ENCODE measurements at regions not wholly inside any gene's neighbourhood (a gene's known extent, or its start where the extent isn't known, plus 50 kb on each side); places are given as distances from the start of the nearest gene placed in this dataset.

DNA sequence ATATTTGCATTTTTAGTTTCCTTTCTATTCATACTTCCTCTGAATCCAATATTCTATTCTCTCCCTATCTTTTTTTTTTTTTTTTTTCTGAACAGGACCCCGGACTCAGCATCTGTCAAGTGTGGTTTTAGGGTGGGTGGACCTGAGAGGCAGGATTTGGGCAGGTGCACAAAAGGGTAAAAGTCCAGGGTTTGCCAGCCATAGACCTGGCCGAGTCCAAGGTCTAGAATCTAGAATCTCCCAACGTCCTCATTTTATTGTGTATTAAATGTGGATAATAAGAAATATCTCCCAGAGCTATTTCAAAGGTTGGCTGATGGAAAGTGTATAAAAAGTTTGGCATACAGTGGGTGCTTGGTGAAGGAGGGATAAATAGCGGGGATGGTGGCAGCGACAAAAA is 273.3 kb upstream of the MAF start:
- no peak overlapping the region for H3K27ac ChIP-seq
- TF ChIP-seq ZFX (IDR thresholded peaks at IDR 0.05) (no peak), CTCF (conservative IDR thresholded peaks at IDR 0.05) (no peak)

DNA sequence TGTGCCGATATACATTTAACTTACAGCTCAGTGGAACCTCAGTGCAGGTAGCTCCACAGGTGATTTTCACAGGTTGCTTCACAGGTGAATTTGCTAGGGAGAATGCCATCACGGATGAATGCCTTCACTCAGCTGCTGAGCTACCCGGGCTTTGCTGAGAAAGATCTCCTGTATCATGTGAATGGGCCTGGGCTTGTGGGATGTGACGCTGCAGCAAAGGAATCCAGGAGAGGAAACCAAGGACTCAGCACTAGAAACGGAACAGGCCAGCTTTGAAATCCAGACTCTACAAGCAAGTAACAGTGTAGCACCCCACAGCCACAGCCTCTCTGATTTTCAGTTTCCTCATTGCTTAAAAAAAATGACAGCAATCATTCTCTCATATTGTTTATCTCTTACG is 271.4 kb upstream of the MAF start:
- H3K27ac ChIP-seq, result no peak overlapping the region
- no peak for TF ChIP-seq ZFX (IDR thresholded peaks at IDR 0.05)
- no peak for TF ChIP-seq CTCF (conservative IDR thresholded peaks at IDR 0.05)

DNA sequence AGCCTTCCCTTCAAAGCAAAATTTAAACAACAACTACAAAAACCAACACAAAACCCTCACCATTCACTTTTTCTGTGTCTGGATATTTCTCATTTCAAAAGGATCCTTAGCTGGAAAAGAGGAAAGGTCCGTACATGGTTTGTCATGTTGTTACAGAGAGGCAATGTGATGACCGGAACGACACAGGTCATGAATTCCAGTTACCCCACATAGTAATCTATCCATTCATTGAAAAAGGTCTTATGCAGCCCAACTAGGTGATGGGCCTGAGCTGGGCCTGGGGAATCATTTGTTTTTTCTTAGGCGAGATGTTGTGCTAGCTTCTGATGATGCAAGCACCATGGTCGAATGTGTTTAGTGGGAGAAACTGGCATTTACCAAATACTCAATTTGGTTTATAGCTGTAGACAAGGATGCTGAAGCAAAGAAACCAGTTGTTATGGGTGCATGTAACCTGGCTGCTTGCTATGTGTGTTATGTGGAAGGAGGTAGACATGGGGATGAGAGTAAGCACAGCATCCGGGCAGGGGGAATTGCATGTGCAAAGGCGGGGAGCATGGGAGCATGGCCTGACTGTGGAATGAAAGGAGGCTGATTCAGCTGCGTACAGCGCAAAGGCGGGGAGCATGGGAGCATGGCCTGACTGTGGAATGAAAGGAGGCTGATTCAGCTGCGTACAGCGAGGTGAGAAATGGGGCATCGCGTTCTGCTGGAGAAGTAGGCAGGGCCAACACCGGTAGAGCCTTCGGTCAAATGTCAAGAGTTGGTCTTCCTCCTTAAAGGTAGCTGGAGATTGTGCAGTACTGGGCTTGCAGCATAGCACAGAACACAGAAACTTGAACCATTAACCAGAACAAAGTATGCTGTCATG is 269.7 kb upstream of the MAF start:
- H3K27ac ChIP-seq, result no peak overlapping the region

GRCh38 chr16:79869304-79870015 is 268.9 kb upstream of the MAF start:
- TF ChIP-seq CTCF (conservative IDR thresholded peaks at IDR 0.05) (no peak), ZFX (IDR thresholded peaks at IDR 0.05) (no peak)
- H3K27ac ChIP-seq, result no peak overlapping the region

More for the DNA sequence above, 269.7 kb upstream of the MAF start:
- TF ChIP-seq ZFX (IDR thresholded peaks at IDR 0.05), result no peak
- TF ChIP-seq CTCF (conservative IDR thresholded peaks at IDR 0.05), result no peak

DNA sequence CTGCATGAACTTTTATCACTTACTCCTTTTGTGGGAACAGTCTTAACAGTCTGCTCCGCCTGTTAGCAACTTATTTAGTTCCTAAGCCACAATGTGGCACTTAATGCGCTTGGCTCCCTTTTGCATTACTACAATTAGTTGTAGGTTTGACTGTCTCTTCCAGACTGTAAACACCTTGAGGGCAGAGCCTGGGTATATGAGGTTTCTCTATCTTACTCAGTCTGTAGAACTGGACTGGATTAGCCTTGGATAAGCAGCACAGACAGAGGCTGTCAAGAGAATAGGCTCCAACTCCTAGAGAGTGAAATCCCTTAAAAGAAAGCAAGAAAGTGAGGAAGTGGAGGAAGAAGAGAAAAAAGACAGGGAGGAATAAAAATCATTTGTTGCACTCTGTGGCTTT is 268.3 kb upstream of the MAF start:
- no peak overlapping the region for H3K27ac ChIP-seq
- TF ChIP-seq CTCF (conservative IDR thresholded peaks at IDR 0.05) (no peak), ZFX (IDR thresholded peaks at IDR 0.05) (no peak)

DNA sequence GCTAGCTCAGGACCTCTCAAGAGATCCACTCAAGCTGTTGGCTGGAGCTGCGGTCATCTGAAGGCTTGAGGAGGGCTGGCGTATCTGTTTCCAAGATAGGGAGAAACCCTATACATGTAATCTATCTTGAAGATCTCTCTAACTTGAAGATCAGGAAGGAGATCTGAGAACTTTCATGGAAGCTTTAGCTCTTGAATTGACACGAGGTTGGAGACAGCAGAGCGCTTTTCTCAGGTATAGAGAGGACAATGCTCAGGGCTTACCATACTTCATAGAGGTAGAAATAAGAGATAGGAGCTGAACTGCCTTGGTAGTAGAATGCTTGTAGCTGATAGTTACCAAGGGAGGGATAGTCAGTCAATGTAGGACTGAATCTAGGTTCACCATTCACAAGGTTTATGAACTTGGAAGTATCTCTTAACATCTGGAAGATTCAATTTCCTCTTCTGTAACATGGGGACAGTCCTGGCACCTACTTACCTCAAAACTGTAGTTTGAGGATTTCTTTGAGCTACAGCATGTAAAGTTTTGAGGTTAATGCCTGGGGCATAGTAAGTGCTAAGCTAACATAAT is 267.0 kb upstream of the MAF start:
- H3K27ac ChIP-seq, result no peak overlapping the region
- TF ChIP-seq ZFX (IDR thresholded peaks at IDR 0.05) (no peak), CTCF (conservative IDR thresholded peaks at IDR 0.05) (no peak)

DNA sequence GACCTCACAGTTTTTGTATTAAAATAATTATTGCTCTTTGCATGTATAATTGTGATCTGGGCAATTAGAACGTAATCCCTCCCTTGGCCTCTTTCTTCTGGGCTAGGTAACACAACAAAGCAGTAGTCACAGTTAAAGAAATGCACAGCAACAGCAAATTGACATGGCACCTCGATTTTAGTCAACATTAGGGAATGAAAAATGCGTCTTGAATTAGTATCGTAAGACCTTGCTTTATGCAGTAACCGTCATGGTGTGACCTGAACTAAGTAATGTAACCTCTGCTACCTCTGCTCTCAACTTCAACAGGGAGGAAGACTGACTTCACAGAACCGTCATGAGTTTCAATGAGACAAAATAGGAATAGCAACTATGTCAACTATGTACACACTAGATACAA is 265.4 kb upstream of the MAF start:
- no peak for TF ChIP-seq CTCF (conservative IDR thresholded peaks at IDR 0.05)
- no peak for TF ChIP-seq ZFX (IDR thresholded peaks at IDR 0.05)
- H3K27ac ChIP-seq, result no peak overlapping the region

Data from C4-2B (cell line).